GM19463 (cell line): ENCODE measurements at regions not wholly inside any gene's neighbourhood (a gene's known extent, or its start where the extent isn't known, plus 50 kb on each side); places are given as distances from the start of the nearest gene placed in this dataset.
"Not testable (repeated sequence)": the region's sequence is repeated elsewhere in the genome, so short reads cannot be mapped to it uniquely, and the experiment has no call there.

ENCODE experiments used
- ATAC-seq: cut with Tn5 transposase; IDR thresholded peaks from one replicate; pipeline ENCODE4 v1.9.1; 2021; ENCODE audit warnings: mild to moderate bottlenecking, moderate library complexity; ENCODE audit not compliant: unreplicated experiment

GRCh38 chr3:80000022-80000421, 232.2 kb upstream of the ROBO1 start:
- ATAC-seq = no peak

DNA sequence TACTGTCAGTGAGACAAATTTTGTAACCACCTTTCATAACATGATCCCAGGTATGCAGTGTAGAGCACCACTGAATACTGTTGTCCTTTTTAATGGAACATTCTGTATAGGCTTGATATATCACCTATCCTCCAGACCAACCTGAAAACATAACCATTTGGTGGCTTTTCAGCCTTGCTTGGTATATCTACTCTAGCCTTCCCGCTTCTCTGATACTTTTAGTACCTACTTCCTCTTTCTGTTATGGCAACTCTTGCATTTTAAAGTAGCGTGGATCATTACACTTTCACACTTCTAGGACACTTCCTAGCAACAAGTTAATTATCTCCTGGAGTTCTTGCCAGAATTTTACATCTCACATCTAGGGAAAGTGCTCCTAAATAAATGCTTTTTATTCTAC, 226.6 kb upstream of the ROBO1 start:
- ATAC-seq = no peak

DNA sequence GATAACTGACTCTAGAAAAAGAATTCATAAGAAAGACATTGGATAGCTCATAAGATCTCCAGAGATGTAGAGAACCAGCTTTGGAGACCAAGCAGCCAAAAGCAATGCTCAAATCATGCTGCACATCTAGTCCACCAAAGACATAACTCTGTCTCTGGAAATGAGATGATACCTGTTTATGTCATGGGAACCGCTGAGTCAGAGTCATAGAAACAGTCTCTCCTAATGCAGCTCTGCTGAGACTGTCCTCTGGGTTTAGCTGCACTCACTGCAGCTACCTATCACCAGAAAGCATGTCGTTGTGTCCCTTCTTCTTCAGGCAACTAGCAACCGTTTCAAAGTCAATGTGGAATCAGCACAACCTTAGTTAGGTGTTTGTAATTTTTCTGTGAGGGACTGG, 218.5 kb upstream of the ROBO1 start:
- no peak for ATAC-seq

DNA sequence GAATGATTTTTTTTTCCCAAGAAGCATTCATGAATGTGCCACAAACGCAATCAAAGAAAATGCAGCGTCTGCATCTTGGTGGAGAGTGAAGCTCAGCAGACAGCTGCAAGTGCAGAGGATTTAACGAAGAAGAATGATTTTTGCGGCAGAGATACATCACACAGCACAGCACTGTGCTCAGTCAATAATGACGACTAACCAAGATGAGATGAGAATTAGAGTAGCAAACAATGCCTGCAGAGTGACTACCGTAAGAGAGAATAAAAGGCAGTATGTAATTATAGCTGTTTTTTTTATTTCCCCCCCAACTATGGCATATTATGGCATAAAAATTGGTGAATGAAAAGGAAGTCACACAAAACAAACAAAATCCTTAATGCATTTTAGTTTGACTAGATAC, 218.0 kb upstream of the ROBO1 start:
- no peak for ATAC-seq

DNA sequence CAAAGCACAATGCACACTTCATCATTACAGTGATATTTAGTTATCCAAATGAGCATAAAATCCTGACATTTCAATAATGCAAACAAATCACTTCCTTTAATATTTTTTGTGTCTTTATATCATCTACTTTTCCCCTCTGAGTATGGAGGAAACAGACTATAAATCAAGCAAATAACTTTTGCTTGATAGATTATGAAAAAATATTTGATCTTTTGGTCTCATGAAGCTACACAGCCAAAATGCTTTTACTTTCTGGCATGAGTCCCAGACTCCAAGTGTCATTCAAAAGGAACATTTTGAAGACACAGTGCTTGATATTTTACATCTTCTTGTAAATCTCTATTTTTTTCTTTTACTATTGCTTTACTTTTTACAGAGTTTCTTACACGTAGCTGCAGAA, 215.3 kb upstream of the ROBO1 start:
- no peak for ATAC-seq

- no peak for ATAC-seq
Observed at GRCh38 chr3:79979990-79980389, 212.2 kb upstream of the ROBO1 start.

- ATAC-seq = no peak
Observed at GRCh38 chr3:79976466-79976865, 208.7 kb upstream of the ROBO1 start.

GRCh38 chr3:79973917-79974595, 206.3 kb upstream of the ROBO1 start:
- no peak for ATAC-seq

DNA sequence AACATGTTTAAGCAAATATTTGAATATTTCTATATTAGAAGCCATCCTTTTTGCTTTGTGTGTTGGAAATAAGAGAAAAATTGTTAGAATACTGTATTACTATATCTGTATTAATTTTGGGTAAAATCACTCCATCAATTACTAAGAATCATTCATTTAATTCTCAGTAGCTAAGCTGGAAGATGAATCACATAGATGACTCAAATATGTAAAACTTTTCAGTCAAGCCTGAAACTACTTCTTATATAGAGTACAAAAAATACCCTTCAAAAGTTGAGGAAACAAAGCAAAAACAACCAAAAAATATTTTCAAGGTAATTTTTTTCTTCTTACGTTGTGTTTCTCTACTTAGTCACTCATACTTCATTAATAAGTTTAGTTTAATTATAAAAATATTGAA, 205.7 kb upstream of the ROBO1 start:
- no peak for ATAC-seq

- no peak for ATAC-seq
Observed at GRCh38 chr3:79968418-79968817, 200.6 kb upstream of the ROBO1 start.

DNA sequence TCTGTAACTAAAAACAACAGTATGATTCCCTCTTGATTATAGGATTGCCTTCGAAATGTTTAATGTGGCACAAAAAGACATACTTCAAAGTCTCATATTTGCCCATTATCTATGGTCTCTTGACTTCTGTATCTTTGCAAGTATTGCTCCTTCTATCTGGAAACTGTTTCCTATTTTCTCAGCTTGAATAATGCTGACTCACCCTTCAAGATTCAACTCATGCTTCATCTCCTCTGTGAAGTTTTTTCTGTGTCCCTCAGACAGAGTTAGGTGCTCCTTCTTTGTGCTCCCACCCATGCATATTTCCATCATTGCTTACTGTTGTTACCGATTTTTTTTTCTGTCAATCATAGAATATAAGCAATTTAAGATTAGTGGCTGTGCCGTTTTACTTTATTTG, 192.8 kb upstream of the ROBO1 start:
- ATAC-seq = no peak

- ATAC-seq = no peak
Observed at GRCh38 chr3:79957066-79957465, 189.3 kb upstream of the ROBO1 start.

DNA sequence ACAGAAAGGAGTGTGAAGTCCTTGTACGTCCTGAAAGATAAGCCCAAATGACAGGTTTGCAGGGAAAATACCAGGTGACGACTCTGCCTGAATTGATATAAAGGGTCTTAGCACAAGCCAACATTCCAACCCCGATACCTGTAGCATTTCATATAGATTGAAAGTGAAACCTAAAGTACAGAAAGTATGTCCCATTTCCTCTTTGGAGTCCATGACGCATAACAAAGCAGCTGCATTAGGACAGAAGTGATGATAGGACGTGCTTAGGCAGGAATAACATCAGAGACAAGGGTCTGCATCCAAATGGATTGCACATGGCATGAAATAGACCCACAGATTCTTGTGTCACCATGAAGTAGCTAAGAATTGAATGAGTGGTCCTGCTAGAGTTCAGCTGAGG, 187.0 kb upstream of the ROBO1 start:
- ATAC-seq = no peak

GRCh38 chr3:79953591-79954101, 185.8 kb upstream of the ROBO1 start:
- no peak for ATAC-seq

GRCh38 chr3:79951426-79951825, 183.6 kb upstream of the ROBO1 start:
- not testable (repeated sequence) for ATAC-seq

DNA sequence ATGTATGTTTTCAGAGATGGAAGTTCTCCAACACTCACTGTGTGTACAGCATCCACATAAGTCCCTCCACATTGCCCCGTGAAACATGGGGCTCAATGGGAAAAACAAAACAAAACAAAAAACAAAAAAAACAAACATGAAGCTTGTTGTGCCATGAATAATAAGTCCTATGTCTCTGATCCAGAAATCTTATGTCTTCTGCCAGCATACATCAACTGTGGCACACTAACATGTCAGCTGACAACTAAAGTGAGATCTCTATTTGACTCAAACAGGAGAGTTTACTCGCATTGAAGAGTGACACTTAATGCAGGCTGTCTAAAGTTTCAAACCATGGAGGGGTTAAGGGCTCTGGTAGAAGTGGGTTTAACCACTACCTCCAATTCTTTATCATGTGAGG, 180.2 kb upstream of the ROBO1 start:
- no peak for ATAC-seq

GRCh38 chr3:79947469-79947868, 179.7 kb upstream of the ROBO1 start:
- no peak for ATAC-seq

DNA sequence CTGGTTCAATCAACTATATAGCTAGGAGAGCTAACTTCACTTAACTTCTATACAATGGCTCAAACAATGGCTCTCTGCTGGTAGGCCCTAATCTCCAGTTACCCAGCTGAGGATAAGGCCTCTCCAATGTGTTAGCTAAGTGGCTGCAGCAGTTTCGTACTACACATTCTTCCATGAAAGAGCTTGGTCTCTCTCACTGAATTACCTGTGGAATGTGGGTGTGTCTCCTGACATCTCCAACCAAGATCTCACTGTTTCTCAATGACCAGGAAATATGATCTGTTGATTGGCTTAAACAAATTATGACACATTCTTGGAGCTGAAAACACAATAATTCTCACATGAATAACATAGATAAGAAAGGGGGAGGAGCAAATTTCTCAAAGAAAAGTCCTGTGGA, 169.8 kb upstream of the ROBO1 start:
- ATAC-seq = no peak

- no peak for ATAC-seq
Observed at GRCh38 chr3:79930196-79930595, 162.4 kb upstream of the ROBO1 start.

- no peak for ATAC-seq
Observed at GRCh38 chr3:79928687-79929408, 161.1 kb upstream of the ROBO1 start.

- no peak for ATAC-seq
Observed at GRCh38 chr3:79926522-79926921, 158.7 kb upstream of the ROBO1 start.

GRCh38 chr3:79922633-79923032, 154.8 kb upstream of the ROBO1 start:
- no peak for ATAC-seq

GRCh38 chr3:79917561-79917960, 149.8 kb upstream of the ROBO1 start:
- ATAC-seq = no peak
